Adrenal gland (tissue), 5 donors: ENCODE measurements at regions not wholly inside any gene's neighbourhood (a gene's known extent, or its start where the extent isn't known, plus 50 kb on each side); places are given as distances from the start of the nearest gene placed in this dataset.

ENCODE experiments used
- CTCF ChIP-seq, 6 experiments: fragments of 450-650 bp in 4 of 6; fragments of 200-600 bp in 2 of 6; sonication (generic) in 1 of 6; IDR thresholded peaks; 1 replicate in 5 of 6; 2 replicates in 1 of 6; pipeline versions ENCODE4 v1.5.1 to v1.8.0; 2016 to 2021; ENCODE audit warnings: antibody characterized with exemption in 6 of 6, mild to moderate bottlenecking in 2 of 6, moderate library complexity in 1 of 6
- POLR2A ChIP-seq, 2 donors: fragments of 450-650 bp; IDR thresholded peaks; one replicate each; pipeline ENCODE4 v1.6.1; 2017; ENCODE audit warnings: antibody characterized with exemption in 2 of 2, mild to moderate bottlenecking in 2 of 2, moderate library complexity in 1 of 2
- donor health status: DM: no; HTN: no; CAD: no.

- TF ChIP-seq CTCF (IDR thresholded peaks at IDR 0.05) (no peak), POLR2A (IDR thresholded peaks at IDR 0.05) (no peak)
These were observed 174.1 kb upstream of the ETV3 start for GRCh38 chr1:157312082-157312812.
